HK-2 (cell line): ENCODE measurements at regions not wholly inside any gene's neighbourhood (a gene's known extent, or its start where the extent isn't known, plus 50 kb on each side); places are given as distances from the start of the nearest gene placed in this dataset.
A peak's percentile ranks its signal among the peaks of the same experiment; 100 is the strongest.

ENCODE experiments used
- DNase-seq: peaks from one replicate; pipeline ENCODE4 v3.0.0-alpha.2; 2018; ENCODE audit not compliant: unreplicated experiment

- DNase-seq: no peak
Measured at GRCh38 chr4:108331905-108332632, 163.3 kb upstream of the LEF1 start.

DNA sequence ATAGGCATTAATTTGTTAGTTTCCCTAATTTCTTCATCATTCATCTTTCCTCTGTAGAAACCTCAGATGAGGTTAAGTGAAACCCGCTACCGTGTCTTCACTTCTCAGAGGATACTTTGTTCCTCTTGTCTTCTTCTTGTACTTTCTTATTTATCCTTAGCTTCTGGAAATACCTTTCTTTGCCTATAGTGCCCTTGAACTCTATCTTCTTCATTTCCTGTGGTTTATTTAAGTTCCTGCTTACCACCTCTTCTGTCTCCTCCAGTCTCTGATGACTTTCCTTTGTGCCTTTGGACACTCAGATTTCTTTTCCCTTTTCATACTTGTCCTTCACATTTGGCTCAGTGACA lies 159.6 kb upstream of the LEF1 start:
- no peak for DNase-seq

- DNase-seq: no peak
Measured at GRCh38 chr4:108327642-108328382, 159.1 kb upstream of the LEF1 start.

DNA sequence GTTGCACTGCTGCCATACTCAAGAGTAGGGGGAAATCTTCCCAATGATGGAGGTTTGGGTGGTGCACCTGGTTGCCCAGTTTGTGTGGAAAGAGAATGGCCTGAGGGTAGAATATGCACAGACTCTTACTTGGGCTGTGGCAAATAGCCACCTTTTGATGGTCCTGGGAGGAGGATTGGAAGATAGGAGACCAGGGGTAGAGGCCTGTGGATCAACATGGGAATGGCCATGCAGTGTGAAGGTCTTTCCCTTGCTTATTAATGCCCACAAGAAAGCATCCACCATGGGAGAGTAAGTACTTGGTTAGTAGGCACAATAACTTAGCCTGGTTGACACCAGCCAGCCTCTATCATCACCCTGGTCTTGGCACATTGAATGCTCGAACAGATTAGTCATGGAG lies 156.8 kb upstream of the LEF1 start:
- DNase-seq: no peak

DNA sequence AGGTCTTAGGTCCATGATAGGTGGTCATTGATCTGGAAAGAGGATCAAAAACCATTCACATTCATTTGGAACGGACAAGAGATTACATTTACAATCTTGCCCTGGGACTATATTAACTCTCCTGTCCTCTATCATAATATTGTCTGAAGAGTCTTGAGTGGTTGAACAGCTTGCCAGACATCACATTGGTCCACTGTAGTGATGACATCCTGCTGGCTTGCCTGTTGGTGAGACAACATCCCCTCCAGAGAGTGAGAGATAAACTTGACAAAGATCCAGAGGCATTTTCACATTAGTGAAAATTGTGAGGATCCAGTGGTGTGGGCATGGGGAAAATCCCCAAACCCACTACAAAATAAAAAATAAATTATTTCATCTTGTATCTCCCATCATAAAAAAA lies 155.7 kb upstream of the LEF1 start:
- no peak for DNase-seq

DNA sequence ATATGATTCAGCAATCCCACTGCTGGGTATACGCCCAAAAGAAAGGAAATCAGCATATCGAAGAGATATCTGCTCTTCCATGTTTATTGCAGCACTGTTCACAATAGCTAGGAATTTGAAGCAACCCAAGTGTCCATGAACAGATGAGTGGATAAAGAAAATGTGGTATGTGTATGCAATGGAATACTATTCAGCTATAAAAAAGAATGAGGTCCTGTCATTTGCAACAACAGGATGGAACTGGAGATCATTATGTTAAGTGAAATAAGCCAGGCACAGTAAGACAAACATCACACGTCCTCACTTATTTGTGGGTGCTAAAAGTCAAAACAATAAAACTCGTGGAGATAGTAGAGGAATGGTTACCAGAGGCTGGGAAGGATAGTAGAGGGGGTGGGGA lies 153.8 kb upstream of the LEF1 start:
- no peak for DNase-seq

DNA sequence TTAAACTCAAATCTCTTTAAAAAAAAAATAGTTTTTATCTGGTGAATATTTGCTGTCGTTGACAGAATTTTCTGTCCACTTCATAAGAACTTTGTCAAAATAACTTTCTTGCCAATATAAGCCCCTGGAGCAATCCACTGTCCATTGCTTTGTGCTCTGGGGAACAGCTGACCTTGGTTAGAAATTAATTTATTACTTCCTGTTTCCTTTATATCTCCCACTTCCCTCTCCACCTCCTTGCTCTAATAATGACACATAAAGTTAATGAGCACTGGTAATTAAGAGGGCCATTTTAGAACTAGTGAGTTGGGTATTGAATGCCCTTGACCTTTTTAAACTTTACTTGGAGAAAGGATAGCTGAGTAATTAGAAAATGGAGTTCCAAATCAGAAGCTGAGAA lies 151.3 kb upstream of the LEF1 start:
- DNase-seq: no peak

- no peak for DNase-seq
Measured at GRCh38 chr4:108317377-108317776, 148.6 kb upstream of the LEF1 start.

DNA sequence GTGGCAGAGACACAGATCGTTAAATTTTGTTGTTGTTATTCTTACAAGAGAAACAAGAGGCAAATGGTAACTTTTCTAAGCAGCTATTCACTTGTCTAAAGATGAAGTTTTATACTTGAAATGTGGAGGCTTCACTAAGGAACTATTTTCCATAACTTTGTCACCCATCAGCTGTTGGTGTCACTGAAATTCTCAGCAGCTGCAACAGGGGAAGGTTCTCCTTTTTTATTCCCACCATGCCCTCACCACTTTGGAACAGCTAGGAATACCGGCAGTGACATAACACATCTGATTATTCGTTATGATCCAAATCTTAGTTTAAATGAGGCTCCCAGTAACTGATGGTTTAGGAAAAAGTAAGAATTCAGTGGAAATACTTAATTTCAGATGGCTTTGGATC lies 147.0 kb upstream of the LEF1 start:
- DNase-seq: no peak

DNA sequence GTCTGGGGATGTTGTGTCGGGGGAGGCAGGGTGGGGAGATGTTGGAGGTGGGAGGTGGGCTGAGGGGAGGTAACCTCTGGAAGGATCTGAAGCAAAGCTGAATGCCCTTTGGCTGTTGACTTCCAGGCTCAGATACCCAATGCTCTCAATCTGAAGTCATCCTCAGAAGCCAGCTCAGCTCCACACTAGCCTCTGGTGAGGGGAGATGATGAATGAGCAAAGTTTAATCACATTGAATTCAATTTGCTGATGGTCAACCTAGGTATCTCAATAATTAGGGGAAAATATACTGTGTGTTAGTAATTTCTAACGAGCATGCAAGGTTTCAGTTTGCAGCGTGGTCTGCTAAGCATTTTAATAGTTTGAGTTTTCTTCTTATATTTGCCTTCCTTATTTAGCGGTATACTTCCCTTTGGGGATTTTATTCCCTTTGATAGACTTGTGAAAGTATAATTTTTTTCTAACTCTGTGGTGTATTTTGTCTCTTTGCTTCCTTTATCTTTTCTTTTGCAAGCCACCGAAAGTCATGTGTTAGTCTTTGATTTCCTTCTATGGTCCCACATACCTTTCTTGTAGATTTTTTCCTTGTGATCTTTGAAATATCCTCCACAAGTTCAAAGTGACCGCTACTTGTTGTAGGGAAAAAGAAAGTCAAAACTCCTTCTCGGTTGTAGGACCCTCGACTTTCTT lies 146.3 kb upstream of the LEF1 start:
- DNase-seq: no peak

DNA sequence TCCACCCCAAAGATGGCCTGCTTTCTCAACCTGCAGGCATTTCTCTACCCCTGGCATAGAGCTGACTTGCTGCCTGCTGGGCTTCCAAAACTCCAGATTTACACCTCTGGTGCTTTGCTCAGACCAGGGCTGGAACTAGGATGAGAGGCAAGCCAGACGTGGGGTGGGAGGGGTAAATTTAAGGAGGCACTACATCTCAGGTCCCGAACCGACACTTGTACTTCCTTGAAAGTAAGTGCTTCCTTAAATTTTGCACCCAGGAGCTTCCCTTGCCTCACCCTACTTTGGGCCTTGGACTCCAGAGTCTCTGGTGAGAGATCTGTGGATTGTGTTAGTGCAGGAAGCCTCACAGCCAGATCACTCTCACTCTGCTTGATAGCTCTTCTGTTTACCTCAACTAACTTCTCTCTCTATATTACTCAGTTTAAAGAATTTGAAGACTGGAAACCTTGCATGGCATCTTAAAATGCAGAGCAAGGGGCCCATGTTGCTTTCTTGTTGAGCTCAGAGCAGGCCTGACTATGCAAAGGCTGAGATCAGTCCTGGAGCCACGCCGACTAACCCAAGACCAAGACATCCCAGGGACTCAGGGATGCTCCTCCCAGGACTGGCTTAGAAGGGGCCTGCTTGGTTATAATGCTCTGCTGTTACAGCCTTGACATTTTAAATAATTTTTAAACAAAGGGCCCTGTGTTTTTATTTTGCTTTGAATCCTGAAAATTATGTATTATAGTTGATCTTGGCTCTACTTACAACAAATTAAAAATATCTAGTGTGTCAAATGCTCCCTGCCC lies 145.0 kb upstream of the LEF1 start:
- no peak for DNase-seq

DNA sequence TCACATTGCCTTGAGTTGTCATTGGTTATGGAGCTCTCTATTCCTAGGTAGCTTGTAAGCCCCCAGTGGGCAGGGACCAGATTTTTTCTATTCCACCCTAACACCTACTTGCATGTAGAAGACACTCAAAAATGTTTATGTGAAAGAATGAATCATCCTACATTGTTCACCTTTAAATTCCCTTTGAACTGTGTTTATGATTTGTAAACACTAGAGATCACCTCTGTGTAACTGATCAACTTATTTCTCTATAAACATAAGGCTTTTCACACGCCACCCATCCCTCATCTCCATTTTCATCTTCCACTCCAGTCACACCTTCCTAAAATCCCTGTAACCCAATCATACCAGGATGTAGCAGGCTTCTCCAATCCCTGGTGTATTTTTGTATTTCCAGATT lies 142.6 kb upstream of the LEF1 start:
- no peak for DNase-seq

DNA sequence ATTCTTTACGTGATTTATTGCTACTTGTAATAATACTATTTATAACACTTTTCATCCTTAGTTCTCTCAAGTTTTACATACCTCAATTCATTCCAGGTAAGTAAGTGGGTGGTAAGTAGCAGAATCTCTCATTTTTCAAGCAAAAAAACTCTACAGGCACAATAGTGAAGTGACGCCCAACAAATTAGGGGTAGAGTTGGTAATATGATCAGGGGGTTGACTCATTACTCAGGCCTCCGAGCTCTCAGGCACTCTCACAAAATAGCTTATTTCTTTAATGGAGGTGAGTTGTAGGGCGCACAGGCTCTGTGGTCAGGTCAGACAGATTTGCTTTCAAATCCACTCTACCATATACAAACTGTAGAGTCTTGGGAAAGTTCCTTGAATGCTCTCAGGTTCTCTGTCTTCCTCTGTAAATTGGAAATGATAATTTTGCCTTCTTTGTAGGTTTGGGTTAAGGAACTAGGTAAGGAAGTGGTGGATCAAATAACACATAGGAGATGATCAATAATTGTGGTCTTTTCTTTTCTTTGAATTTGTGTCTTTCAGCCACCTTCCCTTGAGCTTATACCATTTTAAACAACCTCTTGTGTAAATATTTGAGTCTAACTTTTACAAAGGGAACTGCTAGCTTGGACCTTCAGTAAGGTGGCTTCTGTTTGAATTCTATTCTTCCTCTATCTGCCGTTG lies 134.9 kb upstream of the LEF1 start:
- peak; percentile 1 for DNase-seq

DNA sequence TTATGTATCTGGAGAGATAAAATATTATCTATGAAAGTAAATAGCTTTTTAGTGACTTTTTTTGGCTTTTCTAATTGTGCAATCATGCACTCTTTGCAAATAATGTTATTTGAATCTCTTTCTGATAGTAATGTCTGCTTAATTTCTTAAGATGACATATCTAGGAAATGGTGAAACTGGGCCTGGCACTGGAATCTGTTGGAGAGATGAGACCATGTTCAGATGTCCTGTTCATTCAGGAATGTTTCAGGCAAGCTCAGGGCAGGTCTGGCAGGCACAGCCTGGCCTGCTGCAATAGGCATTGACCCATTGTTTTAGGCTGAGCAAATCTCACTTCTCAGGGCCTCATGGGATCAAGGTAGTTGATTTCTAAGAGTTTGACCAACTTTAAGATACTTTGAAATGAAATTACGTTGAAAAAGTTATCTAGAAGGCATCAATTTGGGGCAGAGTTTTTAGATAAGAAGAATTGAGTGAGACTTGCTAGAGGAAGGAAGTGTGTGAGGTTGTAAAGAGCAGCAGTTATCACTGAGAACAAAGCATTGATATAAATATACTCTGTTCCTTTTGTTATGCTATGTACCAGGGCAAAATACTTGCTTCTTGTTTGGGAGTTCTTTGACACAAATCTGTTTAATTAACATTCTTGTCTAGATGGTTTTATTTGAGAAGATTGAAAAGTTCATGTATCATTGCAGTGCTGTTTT lies 133.0 kb upstream of the LEF1 start:
- no peak for DNase-seq

DNA sequence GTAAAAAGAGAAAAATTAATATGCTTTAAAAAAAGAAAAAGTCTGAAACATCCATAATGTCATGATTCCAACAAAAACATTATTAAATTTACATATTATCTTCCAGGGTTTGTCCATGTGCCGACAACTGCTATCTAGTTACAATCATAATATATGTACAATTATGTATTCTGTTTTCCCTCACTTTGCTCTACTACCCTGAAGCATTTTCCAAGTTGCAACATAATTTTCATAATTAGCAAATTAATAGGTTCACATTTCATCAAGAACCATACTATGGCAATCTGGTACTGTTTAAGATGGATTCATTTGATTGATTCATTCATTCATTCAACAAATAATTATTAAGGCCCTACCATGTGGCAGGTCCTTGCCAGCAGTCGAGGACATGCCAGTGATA lies 128.9 kb upstream of the LEF1 start:
- DNase-seq: no peak

DNA sequence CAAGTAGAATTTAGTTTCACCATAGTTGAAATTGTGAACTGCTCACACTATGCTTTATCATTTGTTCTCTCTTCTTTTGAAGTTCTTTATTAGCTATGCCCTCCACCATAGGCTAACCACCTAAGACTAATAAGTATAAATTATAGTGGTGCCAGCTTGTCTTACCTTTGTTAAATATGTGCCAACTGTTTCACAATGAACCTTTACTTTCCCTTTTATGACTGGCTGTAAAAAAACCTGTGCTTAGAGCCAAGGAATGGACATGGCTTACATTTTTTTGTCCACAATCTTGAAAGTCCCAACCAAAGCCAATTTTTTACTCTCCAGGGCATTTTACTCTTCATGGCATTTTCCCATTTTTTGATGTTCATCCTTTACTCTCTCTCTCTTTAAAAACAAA lies 123.5 kb upstream of the LEF1 start:
- no peak for DNase-seq

DNA sequence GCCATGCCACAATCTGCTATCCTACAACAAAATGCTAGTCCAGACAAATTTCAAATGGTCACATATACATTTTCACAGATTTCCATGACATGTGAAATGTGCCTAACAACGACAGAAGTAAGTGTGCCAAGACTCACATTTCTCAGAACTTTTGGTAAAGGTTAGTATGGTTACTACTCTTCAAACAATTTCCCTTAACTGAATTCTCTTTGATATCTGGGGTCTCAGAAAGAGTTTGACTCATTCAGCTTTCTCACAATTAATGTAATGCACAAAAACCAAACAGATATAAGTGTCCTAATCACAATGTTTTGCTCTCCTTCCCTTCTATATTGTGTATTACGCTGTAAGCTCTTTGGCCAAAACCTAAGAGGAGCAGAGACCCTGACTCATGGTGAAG lies 122.4 kb upstream of the LEF1 start:
- DNase-seq: no peak

GRCh38 chr4:108287834-108288413 lies 119.2 kb upstream of the LEF1 start:
- no peak for DNase-seq

DNA sequence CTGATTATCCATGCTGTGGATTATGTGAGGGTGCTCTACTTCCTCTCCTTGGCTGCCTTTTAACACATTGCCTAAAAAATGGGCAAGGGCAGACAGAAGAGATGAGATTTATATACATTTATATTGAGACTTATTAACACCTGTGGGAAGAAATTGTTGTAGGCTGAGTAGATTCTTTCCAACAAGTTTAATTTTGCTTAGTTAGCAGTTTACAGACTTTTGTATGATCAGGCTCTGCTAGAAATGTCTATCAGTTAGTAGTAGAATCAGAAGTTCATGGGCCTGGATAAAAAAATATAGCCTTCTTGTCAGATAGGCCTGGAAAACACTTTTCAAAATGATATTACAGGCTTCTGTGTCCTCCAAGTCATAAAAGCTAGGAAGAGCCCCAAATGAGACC lies 111.3 kb upstream of the LEF1 start:
- no peak for DNase-seq

DNA sequence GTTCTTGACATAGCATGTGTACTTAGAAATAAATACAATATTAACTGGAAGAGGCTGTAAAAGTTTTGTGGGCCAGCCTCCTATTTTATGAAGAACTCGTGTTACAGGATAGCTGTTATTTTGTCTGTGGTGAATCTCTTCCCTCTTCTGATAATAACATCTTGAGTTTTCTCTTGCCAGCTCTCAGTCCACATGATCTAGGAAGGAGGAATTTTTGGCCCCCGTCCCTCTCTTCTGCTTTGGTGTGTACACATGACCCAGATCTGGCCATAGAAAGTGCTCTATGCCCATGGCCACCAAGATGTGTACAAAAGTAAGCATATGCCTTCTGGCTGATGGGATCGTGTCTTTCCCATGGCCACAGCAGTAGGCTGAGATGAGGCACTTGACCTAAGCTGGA lies 108.0 kb upstream of the LEF1 start:
- no peak for DNase-seq

GRCh38 chr4:108272986-108273385 lies 104.3 kb upstream of the LEF1 start:
- no peak for DNase-seq
